SK-N-SH treated with all-trans-retinoic acid at 6 μM for 48 hours (cell line): ENCODE measurements at regions not wholly inside any gene's neighbourhood (a gene's known extent, or its start where the extent isn't known, plus 50 kb on each side); places are given as distances from the start of the nearest gene placed in this dataset.

ENCODE experiments used
- BACH2 ChIP-seq: fragments of 250-450 bp; sonication (Bioruptor Pico); IDR thresholded peaks from 2 replicates; pipeline ENCODE4 v1.9.0; 2021; ENCODE audit warnings: mild to moderate bottlenecking, borderline replicate concordance
- CSDC2 ChIP-seq: fragments of 250-450 bp; sonication (Bioruptor Pico); IDR thresholded peaks from 2 replicates; pipeline ENCODE4 v1.5.0; 2020; ENCODE audit warnings: mild to moderate bottlenecking, moderate library complexity
- GLIS3 ChIP-seq: fragments of 250-450 bp; sonication (Bioruptor Pico); IDR thresholded peaks from 2 replicates; pipeline ENCODE4 v1.5.0; 2020; ENCODE audit warnings: mild to moderate bottlenecking, moderate library complexity
- ISL1 ChIP-seq: fragments of 250-450 bp; sonication (Bioruptor Pico); IDR thresholded peaks from 2 replicates; pipeline ENCODE4 v2.1.2; 2022; ENCODE audit warnings: mild to moderate bottlenecking, moderate library complexity
- POU6F1 ChIP-seq: fragments of 250-450 bp; sonication (Bioruptor Pico); IDR thresholded peaks from 2 replicates; pipeline ENCODE4 v1.8.0; 2021; ENCODE audit warnings: low read depth, mild to moderate bottlenecking, moderate library complexity, borderline replicate concordance
- PPARA ChIP-seq: fragments of 250-450 bp; sonication (Bioruptor Pico); IDR thresholded peaks from 2 replicates; pipeline ENCODE4 v1.5.0; 2020; ENCODE audit warnings: mild to moderate bottlenecking, borderline replicate concordance
- RARB ChIP-seq: fragments of 250-450 bp; sonication (Bioruptor Pico); IDR thresholded peaks from 2 replicates; pipeline ENCODE4 v1.8.0; 2021; ENCODE audit warnings: mild to moderate bottlenecking, moderate library complexity
- TCF4 ChIP-seq: fragments of 250-450 bp; sonication (Bioruptor Pico); IDR thresholded peaks from 2 replicates; pipeline ENCODE4 v1.8.0; 2021; ENCODE audit warnings: mild to moderate bottlenecking, moderate library complexity, borderline replicate concordance
- ZNF565 ChIP-seq: fragments of 450-650 bp; formaldehyde crosslinking; conservative IDR thresholded peaks from 2 replicates; pipeline ENCODE4 v1.5.0; 2020; ENCODE audit warnings: low read depth, mild to moderate bottlenecking, moderate library complexity
- TF ChIP-seq, protein P1 (sequence below): fragments of 250-450 bp; sonication (Bioruptor Pico); IDR thresholded peaks from 2 replicates; pipeline ENCODE4 v1.5.1; 2020; ENCODE audit warnings: low read depth, mild to moderate bottlenecking, moderate library complexity
- TF ChIP-seq, protein P2 (sequence below): fragments of 250-450 bp; sonication (Bioruptor Pico); IDR thresholded peaks from 2 replicates; pipeline ENCODE4 v1.8.0; 2020; ENCODE audit warnings: mild to moderate bottlenecking, moderate library complexity, borderline replicate concordance

- TF ChIP-seq, protein P1, sequence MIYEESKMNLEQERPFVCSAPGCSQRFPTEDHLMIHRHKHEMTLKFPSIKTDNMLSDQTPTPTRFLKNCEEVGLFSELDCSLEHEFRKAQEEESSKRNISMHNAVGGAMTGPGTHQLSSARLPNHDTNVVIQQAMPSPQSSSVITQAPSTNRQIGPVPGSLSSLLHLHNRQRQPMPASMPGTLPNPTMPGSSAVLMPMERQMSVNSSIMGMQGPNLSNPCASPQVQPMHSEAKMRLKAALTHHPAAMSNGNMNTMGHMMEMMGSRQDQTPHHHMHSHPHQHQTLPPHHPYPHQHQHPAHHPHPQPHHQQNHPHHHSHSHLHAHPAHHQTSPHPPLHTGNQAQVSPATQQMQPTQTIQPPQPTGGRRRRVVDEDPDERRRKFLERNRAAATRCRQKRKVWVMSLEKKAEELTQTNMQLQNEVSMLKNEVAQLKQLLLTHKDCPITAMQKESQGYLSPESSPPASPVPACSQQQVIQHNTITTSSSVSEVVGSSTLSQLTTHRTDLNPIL (CRISPR knock-in tag): no peak
- no peak for TF ChIP-seq GLIS3 (CRISPR knock-in tag)
- TF ChIP-seq BACH2 (CRISPR knock-in tag): no peak
- no peak for TF ChIP-seq CSDC2
- TF ChIP-seq POU6F1 (CRISPR knock-in tag): no peak
- no peak for TF ChIP-seq RARB
- TF ChIP-seq TCF4 (CRISPR knock-in tag): no peak
- no peak for TF ChIP-seq PPARA (CRISPR knock-in tag)
- no peak for TF ChIP-seq ISL1 (CRISPR knock-in tag)
- TF ChIP-seq, protein P2, sequence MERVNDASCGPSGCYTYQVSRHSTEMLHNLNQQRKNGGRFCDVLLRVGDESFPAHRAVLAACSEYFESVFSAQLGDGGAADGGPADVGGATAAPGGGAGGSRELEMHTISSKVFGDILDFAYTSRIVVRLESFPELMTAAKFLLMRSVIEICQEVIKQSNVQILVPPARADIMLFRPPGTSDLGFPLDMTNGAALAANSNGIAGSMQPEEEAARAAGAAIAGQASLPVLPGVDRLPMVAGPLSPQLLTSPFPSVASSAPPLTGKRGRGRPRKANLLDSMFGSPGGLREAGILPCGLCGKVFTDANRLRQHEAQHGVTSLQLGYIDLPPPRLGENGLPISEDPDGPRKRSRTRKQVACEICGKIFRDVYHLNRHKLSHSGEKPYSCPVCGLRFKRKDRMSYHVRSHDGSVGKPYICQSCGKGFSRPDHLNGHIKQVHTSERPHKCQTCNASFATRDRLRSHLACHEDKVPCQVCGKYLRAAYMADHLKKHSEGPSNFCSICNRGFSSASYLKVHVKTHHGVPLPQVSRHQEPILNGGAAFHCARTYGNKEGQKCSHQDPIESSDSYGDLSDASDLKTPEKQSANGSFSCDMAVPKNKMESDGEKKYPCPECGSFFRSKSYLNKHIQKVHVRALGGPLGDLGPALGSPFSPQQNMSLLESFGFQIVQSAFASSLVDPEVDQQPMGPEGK (CRISPR knock-in tag): no peak
- no peak for TF ChIP-seq ZNF565
Measured at GRCh38 chr13:89270736-89271135, 1599.6 kb downstream of the SLITRK5 start.
